HG03460 (cell line): ENCODE measurements at regions not wholly inside any gene's neighbourhood (a gene's known extent, or its start where the extent isn't known, plus 50 kb on each side); places are given as distances from the start of the nearest gene placed in this dataset.
"Not testable (repeated sequence)": the region's sequence is repeated elsewhere in the genome, so short reads cannot be mapped to it uniquely, and the experiment has no call there.

Experiments used
- ATAC-seq: cut with Tn5 transposase; IDR thresholded peaks from one replicate; pipeline ENCODE4 v1.9.1; 2021; ENCODE audit not compliant: unreplicated experiment

GRCh38 chr12:67758521-67758920, 110.0 kb downstream of the DYRK2 start:
- no peak for ATAC-seq

DNA sequence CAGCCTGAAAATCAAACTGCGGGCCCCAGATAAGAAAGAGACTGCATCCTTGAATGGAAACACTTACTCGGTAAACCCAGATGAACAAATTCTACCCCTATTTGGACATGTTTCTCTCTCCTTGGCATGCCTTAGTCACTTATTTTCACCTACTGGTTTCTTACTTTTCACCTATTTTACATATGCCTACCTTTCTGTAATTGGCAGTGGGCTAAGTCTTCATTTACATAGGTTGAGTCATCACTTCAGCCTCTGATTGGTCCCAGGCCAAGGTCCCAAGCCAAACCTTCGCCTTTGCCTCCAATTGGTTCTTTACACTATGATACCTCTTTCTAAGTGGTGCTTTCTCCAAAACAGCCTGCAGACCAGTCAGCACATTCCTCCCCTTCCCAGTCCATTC, 111.3 kb downstream of the DYRK2 start:
- no peak for ATAC-seq

DNA sequence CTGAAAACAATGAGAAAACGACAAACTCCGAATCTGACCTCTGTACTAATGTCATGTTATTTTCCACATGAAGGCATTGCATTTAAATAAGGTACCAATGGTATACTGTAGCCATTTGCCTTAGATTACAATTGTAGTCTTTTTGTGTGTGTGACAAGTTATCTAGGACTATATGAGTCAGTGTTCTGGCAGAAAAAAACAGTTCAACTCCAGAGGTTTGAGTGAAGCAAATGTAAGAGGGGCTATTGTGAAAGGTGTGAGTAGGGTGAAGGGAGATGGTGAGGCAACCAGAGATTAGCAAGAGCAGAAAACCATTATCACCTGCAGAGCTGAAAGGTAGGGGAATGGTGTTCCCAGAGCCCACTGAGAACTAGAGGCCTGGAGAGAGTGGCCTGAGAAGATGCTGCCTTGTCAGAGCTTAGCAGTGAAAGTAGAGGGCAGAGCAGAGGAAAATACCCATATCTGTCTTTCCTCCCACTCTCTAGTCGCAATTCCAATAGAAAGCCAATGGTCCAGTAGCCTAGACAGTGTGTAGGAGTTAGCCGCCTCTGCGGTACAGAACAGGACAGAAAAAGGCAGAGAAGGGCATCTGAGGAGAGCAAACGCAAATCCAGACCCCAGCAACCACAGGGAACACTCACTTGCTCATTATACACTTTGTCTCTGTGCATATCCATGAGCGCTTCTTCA, 112.2 kb downstream of the DYRK2 start:
- ATAC-seq, result no peak

DNA sequence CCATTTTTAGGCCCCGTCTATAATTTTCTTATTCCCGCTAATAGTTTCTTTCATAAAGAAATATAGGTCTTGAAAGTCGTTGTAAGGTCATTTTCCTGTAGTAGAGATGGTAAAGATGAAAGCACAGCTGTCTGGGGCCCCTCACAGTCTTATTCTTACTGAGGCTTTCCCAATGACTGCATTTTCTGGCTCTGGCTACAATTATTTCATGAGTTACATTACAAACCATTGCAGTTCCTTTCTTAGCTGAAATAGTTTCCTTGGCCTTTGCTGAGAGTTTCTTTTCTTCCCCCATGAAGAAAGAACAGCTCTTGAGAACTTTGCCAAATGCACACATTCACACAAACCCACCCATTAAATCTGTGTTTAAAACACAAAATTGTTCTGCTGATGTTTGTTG, 113.0 kb downstream of the DYRK2 start:
- no peak for ATAC-seq

- no peak for ATAC-seq
Observed at GRCh38 chr12:67764055-67764454, 115.5 kb downstream of the DYRK2 start.

GRCh38 chr12:67764946-67765619, 116.5 kb downstream of the DYRK2 start:
- ATAC-seq, result no peak

DNA sequence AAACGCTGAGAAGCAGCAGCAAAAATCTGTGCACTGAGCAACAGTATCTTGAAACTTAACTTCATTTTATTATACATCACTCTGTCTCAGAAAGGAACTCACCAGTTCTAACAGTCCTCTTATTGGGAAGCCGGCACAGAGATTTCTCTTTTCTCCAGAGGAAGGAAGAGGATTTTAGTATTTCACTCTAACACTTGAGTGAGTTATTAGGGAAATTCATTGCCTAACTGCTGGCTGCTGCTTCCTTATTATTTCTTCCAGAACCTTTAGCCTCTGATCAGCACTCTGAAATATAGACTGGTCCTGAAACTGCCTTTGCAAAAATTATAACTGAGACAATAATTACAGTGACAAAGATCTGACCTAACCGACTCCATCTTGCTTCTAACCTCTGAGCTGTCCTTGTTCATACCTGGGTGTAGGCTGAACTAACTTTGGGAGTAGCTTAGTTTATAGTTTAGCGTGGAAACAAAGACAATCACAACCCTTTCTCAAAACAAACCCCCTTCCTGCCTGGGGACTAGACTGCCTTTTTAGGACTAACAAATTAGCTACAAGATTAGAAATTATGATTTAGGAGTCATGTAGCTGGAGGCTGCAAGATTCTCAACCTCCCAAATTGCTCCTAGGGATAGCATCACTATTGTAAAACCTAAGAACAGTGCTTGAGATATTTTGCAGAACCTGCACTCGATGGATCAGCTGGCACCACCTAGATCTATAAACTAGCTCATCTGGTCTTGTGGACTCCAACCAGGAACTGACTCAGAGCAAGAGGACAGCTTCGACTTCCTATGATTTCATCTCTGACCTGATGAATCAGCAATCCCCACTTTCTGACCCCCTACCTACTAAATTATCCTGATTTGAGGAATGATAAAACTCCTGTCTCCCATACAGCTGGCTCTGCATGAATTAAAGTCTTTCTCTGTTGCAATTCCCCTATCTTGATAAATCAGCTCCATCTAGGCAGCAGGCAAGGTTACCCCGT, 117.5 kb downstream of the DYRK2 start:
- ATAC-seq, result no peak

GRCh38 chr12:67772267-67773169, 124.0 kb downstream of the DYRK2 start:
- no peak for ATAC-seq

- no peak for ATAC-seq
Observed at GRCh38 chr12:67773896-67774295, 125.4 kb downstream of the DYRK2 start.

DNA sequence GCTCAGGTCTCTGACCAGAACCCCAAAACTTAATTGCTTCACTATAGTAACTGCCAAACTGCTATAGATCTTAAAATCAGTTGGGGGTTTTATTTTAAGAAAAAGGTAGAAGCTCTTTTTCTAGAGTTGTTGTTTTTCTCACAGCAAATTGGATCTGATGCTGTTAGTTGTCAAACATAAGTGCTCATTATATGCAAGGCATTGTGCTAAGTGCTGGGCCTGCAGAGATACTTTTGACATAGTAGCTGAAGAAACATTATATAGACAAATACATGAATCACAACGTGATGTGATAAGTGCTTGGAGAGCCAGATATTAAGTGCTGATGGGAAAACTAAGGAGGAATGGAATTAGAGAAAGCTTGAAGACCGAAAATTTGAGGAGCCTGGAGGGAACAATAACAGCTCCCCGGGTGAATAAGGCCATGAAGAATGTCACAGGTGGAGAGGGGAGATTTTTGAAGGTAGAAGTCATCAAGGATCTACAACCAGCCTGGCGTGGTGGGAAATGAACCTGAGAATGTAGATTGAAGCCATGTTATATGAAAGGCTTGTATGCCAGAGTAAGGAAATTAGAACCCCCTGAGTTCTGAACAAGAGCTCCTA, 126.5 kb downstream of the DYRK2 start:
- no peak for ATAC-seq

DNA sequence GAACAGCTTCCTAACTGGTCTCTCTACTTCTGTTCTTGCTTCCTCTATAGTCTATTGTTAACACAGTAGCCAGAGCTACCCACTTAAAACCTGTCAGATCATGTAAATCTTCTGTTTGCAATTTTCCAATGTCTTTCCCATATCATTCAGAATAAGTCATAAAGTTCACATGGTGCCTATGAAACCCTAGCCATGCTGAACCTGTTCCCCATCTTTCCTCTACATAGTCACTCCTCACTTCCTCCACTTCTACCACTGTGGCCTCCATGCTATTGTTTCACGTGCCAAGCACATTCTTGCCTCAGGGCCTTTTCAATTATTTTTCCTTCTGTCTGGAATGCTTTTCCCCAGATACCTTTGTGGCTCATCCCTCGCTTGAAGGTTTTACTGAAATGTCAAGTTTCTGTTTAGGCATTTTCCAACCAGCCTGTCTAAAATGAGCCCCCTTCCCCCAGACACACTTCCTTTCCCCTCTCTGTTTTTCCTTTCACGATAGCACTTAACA, 132.1 kb downstream of the DYRK2 start:
- ATAC-seq, result no peak

GRCh38 chr12:67782573-67782972, 134.0 kb downstream of the DYRK2 start:
- ATAC-seq, result no peak

DNA sequence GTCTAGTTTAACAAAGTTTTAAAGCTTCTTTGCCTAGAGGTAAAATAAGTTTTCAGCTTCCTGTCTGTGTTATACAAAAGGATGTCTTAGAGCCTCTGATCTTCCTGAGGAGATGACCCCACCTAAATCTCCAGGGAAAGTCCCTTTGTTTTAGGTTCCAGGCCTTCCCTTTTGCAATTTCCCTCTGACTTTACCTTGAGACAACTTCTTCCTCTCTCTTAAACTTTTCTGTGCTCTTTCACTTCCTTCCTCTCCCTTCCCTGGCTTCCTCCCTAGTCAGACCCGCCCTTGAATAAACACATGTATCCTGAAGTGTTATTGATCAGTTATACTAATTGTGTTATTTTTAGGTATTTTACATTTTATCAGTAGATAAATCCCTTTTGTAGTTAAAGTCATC, 134.8 kb downstream of the DYRK2 start:
- no peak for ATAC-seq

DNA sequence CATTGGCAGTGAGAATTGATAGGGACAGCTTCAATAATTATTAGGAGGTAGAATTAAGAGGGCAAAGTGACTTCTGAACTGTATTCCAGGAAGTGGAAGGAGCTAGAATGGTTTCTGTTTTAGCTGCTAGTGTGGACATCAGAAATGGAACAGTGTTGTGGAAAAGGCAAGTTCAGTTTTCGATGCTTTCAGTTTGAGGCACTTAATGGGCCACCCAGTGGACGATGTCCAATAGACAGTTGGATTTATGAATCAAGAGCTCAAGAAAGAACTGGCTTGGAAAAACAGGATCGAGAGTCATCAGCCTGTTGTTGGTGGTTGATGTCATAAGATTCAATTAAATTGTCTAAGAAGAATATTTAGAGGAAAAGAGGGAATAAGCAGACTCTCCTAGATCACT, 136.3 kb downstream of the DYRK2 start:
- no peak for ATAC-seq

DNA sequence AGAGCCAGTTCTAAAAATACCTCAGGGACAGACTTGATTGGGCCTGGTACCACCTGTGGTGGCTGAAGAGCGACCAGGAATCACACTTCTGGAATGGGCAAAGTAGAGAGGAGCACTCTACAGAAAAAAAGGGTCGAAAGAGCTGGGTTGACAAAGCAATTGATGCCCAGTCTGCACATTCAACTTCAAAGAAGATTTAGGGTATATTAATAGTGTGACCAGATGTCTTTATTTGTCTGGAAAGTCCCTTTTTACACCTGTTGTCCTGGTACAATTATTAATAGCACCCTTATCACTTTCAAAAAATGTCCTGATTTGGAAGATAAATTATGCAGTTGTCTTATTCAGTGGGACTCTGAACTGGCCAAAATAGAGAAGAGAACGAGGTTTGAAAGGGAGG, 137.5 kb downstream of the DYRK2 start:
- ATAC-seq, result no peak

DNA sequence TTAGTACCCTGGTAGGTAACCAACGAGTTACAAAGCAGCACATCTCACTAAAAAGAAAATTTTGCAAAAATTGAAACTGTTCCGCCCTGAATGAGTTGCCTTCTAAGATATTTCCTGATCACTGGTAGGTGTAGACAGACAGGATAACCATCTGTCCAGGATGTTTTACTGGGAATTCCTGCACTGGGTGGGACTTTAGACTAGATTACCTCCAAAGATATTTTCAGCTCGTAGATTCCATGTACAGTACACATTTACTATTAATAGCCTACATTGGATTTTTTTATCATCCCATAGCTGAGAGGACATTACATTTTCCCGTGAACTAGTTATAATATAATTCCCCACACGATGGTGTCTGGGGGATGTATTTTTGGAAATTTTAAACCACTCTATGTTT, 139.6 kb downstream of the DYRK2 start:
- no peak for ATAC-seq

GRCh38 chr12:67789266-67789665, 140.7 kb downstream of the DYRK2 start:
- ATAC-seq, result no peak

DNA sequence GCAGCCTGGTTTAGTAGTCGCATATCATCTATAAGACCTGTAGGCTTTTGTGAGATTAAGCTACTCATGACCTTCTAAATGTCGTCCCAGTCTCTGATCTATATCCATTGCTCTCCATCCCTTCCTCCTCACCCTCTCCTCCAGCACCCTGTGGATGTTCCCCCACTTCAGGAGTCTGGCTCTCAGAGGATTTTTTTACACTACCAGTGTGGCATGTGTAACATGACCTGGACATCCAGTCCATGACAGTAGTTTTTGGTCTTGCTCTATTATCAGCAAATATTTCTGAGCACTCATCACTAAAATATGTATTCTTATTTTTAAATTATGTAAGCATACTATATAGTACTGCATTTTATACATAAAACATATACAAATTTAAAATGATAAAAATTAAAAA, 142.1 kb downstream of the DYRK2 start:
- ATAC-seq, result no peak

- ATAC-seq, result not testable (repeated sequence)
Observed at GRCh38 chr12:67791362-67791761, 142.8 kb downstream of the DYRK2 start.

GRCh38 chr12:67792185-67792584, 143.6 kb downstream of the DYRK2 start:
- ATAC-seq, result no peak
